ENCODE measurements at regions not wholly inside any gene's neighbourhood (a gene's known extent, or its start where the extent isn't known, plus 50 kb on each side); places are given as distances from the start of the nearest gene placed in this dataset.

GRCh38 chr2:234373060-234373459 is 123.8 kb downstream of the ARL4C start:
- Histone ChIP-seq H3K27ac (no peak overlapping the region), H3K4me3 (no peak overlapping the region), H3K27me3 (peaks cover 0 to 39% (median 8%) of the 10 kb centered on the region in 7 donors), H3K9me3 (no peaks in the 10 kb centered on the region), H3K4me1 (peaks cover 0 to 9% (median 0%) of the 10 kb centered on the region in 9 donors), H3K36me3 (no peaks in the 10 kb centered on the region)
- DNase-seq (no peak), ATAC-seq (no peak)
- 74 to 78% methylated on average over 4 of the region's 4 CpGs for WGBS, 2 donors
- intact Hi-C loops (cut with DNase I): no loop called here
- TF ChIP-seq CTCF (IDR thresholded peaks at IDR 0.05): no peak

DNA sequence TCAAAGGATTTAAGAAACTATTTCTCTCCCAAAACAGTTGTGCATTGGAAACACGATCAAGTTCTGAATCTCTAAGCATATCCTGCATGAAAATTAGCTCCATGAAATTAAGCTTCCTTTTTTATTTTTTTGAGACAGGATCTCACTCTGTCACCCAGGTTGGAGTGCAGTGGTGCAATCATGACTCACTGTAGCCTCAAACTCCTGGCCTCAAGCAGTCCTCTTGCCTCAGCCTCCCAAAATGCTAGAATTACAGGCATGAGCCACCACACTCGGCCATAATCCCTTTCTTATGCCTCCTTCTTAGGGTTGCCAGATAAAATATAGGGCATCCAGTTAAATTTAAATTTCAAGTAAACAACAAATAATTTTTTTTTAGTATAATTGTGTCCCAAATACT is 124.4 kb downstream of the ARL4C start:
- H3K4me3 ChIP-seq: no peak overlapping the region
- ATAC-seq (no peak), DNase-seq (no peak)
- no peak for TF ChIP-seq CTCF (IDR thresholded peaks at IDR 0.05)
- H3K9me3 ChIP-seq: no peaks in the 10 kb centered on the region
- peaks cover 0 to 34% (median 6%) of the 10 kb centered on the region in 7 donors for H3K27me3 ChIP-seq
- H3K36me3 ChIP-seq: no peaks in the 10 kb centered on the region
- peaks cover 0 to 11% (median 0%) of the 10 kb centered on the region in 9 donors for H3K4me1 ChIP-seq
- WGBS, 2 donors: 87 to 90% methylated on average over 2 of the region's 2 CpGs
- H3K27ac ChIP-seq: no peak overlapping the region
- intact Hi-C loops (cut with DNase I): no loop called here

DNA sequence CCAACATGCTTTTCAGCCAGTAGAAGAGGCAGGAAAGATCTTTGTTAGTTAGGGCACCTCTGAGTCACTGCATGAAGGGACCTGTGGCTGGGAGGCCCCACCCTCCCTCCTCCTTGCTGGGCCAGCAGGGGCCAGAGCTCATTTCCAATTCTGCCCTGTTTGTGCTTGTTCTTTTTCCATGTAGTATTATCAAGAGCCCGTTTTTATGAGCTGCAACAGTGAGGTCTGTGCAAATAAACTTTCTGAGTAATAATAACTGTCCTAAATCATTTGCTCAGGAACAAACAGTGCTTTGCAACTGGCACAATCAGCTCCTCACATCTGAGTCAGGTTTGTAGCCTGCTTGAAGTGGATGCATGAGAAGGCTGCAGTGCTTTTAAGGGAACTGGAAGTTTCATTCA is 128.0 kb downstream of the ARL4C start:
- DNase-seq (no peak), ATAC-seq (peak in 1 of 8 donors; percentile 33)
- H3K27me3 ChIP-seq: peaks cover 0 to 18% (median 7%) of the 10 kb centered on the region in 7 donors
- H3K36me3 ChIP-seq: no peaks in the 10 kb centered on the region
- H3K4me1 ChIP-seq: peaks cover 0 to 22% (median 0%) of the 10 kb centered on the region in 9 donors
- intact Hi-C loops (cut with DNase I): no loop called here
- 53 to 56% methylated on average over 1 of the region's 1 CpG for WGBS, 2 donors
- H3K27ac ChIP-seq: peak overlapping the region in 1 of 10 donors; percentile 27
- H3K9me3 ChIP-seq: no peaks in the 10 kb centered on the region
- H3K4me3 ChIP-seq: no peak overlapping the region
- no peak for TF ChIP-seq CTCF (IDR thresholded peaks at IDR 0.05)

GRCh38 chr2:234366891-234367290 is 130.0 kb downstream of the ARL4C start:
- no peak overlapping the region for H3K27ac ChIP-seq
- H3K4me3 ChIP-seq: no peak overlapping the region
- H3K9me3 ChIP-seq: no peaks in the 10 kb centered on the region
- DNase-seq (no peak), ATAC-seq (peak in 3 of 8 donors; percentile 37 to 51 (median 49))
- 83 to 94% methylated on average over 2 of the region's 2 CpGs for WGBS, 2 donors
- H3K27me3 ChIP-seq: peaks cover 0 to 23% (median 10%) of the 10 kb centered on the region in 7 donors
- intact Hi-C loops (cut with DNase I): no loop called here
- no peaks in the 10 kb centered on the region for H3K36me3 ChIP-seq
- peaks cover 0 to 30% (median 0%) of the 10 kb centered on the region in 9 donors for H3K4me1 ChIP-seq
- TF ChIP-seq CTCF (IDR thresholded peaks at IDR 0.05): no peak

Data from heart right ventricle (tissue), 16 donors.